Fibroblast of skin of left quadriceps (primary cell): ENCODE measurements at regions not wholly inside any gene's neighbourhood (a gene's known extent, or its start where the extent isn't known, plus 50 kb on each side); places are given as distances from the start of the nearest gene placed in this dataset.
"Not testable (repeated sequence)": the region's sequence is repeated elsewhere in the genome, so short reads cannot be mapped to it uniquely, and the experiment has no call there.

Source experiments
- DNase-seq, 2 experiments: peaks; one replicate each; pipeline ENCODE4 v3.0.0-alpha.2; 2013; ENCODE audit warnings: low read depth in 2 of 2

- no peak for DNase-seq
Observed at GRCh38 chr6:133106934-133107333, 134.2 kb upstream of the EYA4 start.

- peak in 1 of 2 experiments; percentile 20 for DNase-seq
Observed at GRCh38 chr6:133108419-133108818, 132.7 kb upstream of the EYA4 start.

- DNase-seq: no peak
Observed at GRCh38 chr6:133114973-133115372, 126.2 kb upstream of the EYA4 start.

- no peak for DNase-seq
Observed at GRCh38 chr6:133115946-133116345, 125.2 kb upstream of the EYA4 start.

- no peak for DNase-seq
Observed at GRCh38 chr6:133128191-133128590, 113.0 kb upstream of the EYA4 start.

- no peak for DNase-seq
Observed at GRCh38 chr6:133129556-133129955, 111.6 kb upstream of the EYA4 start.

- no peak for DNase-seq
Observed at GRCh38 chr6:133130863-133131262, 110.3 kb upstream of the EYA4 start.

- no peak for DNase-seq
Observed at GRCh38 chr6:133131621-133132465, 109.3 kb upstream of the EYA4 start.

- DNase-seq: no peak
Observed at GRCh38 chr6:133132466-133132971, 108.6 kb upstream of the EYA4 start.

- DNase-seq: no peak
Observed at GRCh38 chr6:133136177-133136880, 104.8 kb upstream of the EYA4 start.

- DNase-seq: not testable (repeated sequence)
Observed at GRCh38 chr6:133147470-133148184, 93.5 kb upstream of the EYA4 start.

- DNase-seq: no peak
Observed at GRCh38 chr6:133156689-133157088, 84.5 kb upstream of the EYA4 start.

GRCh38 chr6:133157995-133158394 lies 83.2 kb upstream of the EYA4 start:
- no peak for DNase-seq

- no peak for DNase-seq
Observed at GRCh38 chr6:133159255-133159795, 81.8 kb upstream of the EYA4 start.

- DNase-seq: no peak
Observed at GRCh38 chr6:133160536-133160935, 80.6 kb upstream of the EYA4 start.

- DNase-seq: no peak
Observed at GRCh38 chr6:133165235-133165634, 75.9 kb upstream of the EYA4 start.

GRCh38 chr6:133166766-133167165 lies 74.4 kb upstream of the EYA4 start:
- no peak for DNase-seq

GRCh38 chr6:133169901-133170300 lies 71.3 kb upstream of the EYA4 start:
- DNase-seq: no peak

GRCh38 chr6:133170602-133171001 lies 70.6 kb upstream of the EYA4 start:
- no peak for DNase-seq

GRCh38 chr6:133171989-133172604 lies 69.1 kb upstream of the EYA4 start:
- DNase-seq: no peak

- no peak for DNase-seq
Observed at GRCh38 chr6:133173276-133173675, 67.9 kb upstream of the EYA4 start.

- no peak for DNase-seq
Observed at GRCh38 chr6:133179481-133179880, 61.7 kb upstream of the EYA4 start.
